ENCODE measurements at regions not wholly inside any gene's neighbourhood (a gene's known extent, or its start where the extent isn't known, plus 50 kb on each side); places are given as distances from the start of the nearest gene placed in this dataset.

GRCh38 chr2:118665784-118666529 lies 181.5 kb downstream of the EN1 start:
- no peak for DNase-seq (ENCODE audit: low read depth)

- peak; percentile 64 for DNase-seq (ENCODE audit: low read depth)
Measured at GRCh38 chr2:118661179-118661578, 186.3 kb downstream of the EN1 start.

GRCh38 chr2:118658596-118659198 lies 188.8 kb downstream of the EN1 start:
- no peak for DNase-seq (ENCODE audit: low read depth)

GRCh38 chr2:118657466-118657865 lies 190.0 kb downstream of the EN1 start:
- DNase-seq (ENCODE audit: low read depth), result no peak

GRCh38 chr2:118654945-118655344 lies 192.5 kb downstream of the EN1 start:
- DNase-seq (ENCODE audit: low read depth), result no peak

GRCh38 chr2:118650327-118650726 lies 197.1 kb downstream of the EN1 start:
- no peak for DNase-seq (ENCODE audit: low read depth)

GRCh38 chr2:118645876-118646275 lies 201.6 kb downstream of the EN1 start:
- no peak for DNase-seq (ENCODE audit: low read depth)

GRCh38 chr2:118644190-118644589 lies 203.3 kb downstream of the EN1 start:
- no peak for DNase-seq (ENCODE audit: low read depth)

- no peak for DNase-seq (ENCODE audit: low read depth)
Measured at GRCh38 chr2:118643294-118643693, 204.2 kb downstream of the EN1 start.

- DNase-seq (ENCODE audit: low read depth), result no peak
Measured at GRCh38 chr2:118642501-118642900, 204.9 kb downstream of the EN1 start.

- DNase-seq (ENCODE audit: low read depth), result no peak
Measured at GRCh38 chr2:118641711-118642110, 205.7 kb downstream of the EN1 start.

- no peak for DNase-seq (ENCODE audit: low read depth)
Measured at GRCh38 chr2:118639371-118639770, 208.1 kb downstream of the EN1 start.

- DNase-seq (ENCODE audit: low read depth), result no peak
Measured at GRCh38 chr2:118638453-118638852, 209.0 kb downstream of the EN1 start.

GRCh38 chr2:118635891-118636290 lies 211.6 kb downstream of the EN1 start:
- DNase-seq (ENCODE audit: low read depth), result no peak

- no peak for DNase-seq (ENCODE audit: low read depth)
Measured at GRCh38 chr2:118634876-118635275, 212.6 kb downstream of the EN1 start.

GRCh38 chr2:118633371-118634018 lies 214.0 kb downstream of the EN1 start:
- no peak for DNase-seq (ENCODE audit: low read depth)

- DNase-seq (ENCODE audit: low read depth), result no peak
Measured at GRCh38 chr2:118632921-118633320, 214.5 kb downstream of the EN1 start.

GRCh38 chr2:118627156-118627555 lies 220.3 kb downstream of the EN1 start:
- no peak for DNase-seq (ENCODE audit: low read depth)

GRCh38 chr2:118622913-118623312 lies 224.5 kb downstream of the EN1 start:
- no peak for DNase-seq (ENCODE audit: low read depth)

GRCh38 chr2:118622108-118622507 lies 225.3 kb downstream of the EN1 start:
- no peak for DNase-seq (ENCODE audit: low read depth)

GRCh38 chr2:118618279-118618678 lies 229.2 kb downstream of the EN1 start:
- no peak for DNase-seq (ENCODE audit: low read depth)

GRCh38 chr2:118616432-118616831 lies 231.0 kb downstream of the EN1 start:
- DNase-seq (ENCODE audit: low read depth), result no peak

- no peak for DNase-seq (ENCODE audit: low read depth)
Measured at GRCh38 chr2:118614841-118615271, 232.6 kb downstream of the EN1 start.

Data from stromal cell of bone marrow (primary cell).